Right lobe of liver (tissue), 6 donors: ENCODE measurements at regions not wholly inside any gene's neighbourhood (a gene's known extent, or its start where the extent isn't known, plus 50 kb on each side); places are given as distances from the start of the nearest gene placed in this dataset.

ENCODE experiments used
- ATAC-seq, 4 donors: fragments of 200-7000 bp; cut with Tn5 transposase; one replicate each; pipeline ENCODE4 v1.9.1; 2020; ENCODE audit warnings: mild to moderate bottlenecking in 4 of 4, moderate library complexity in 4 of 4
- DNase-seq, 3 donors: peaks; one replicate each; pipeline ENCODE4 v3.0.0-alpha.2; 2020
- H3K27ac ChIP-seq, 3 donors: fragments of 200-600 bp; one replicate each; pipeline ENCODE4 v1.8.0; 2022
- H3K27me3 ChIP-seq, 2 donors: fragments of 200-600 bp; one replicate each; pipeline ENCODE4 v1.8.0; 2022
- H3K36me3 ChIP-seq, 4 donors: fragments of 200-600 bp; sonication (generic) in 1 of 4; one replicate each; pipeline versions ENCODE4 v1.5.1 to v1.8.0; 2017 to 2022; ENCODE audit warnings: control low read depth in 1 of 4
- H3K4me1 ChIP-seq, 4 donors: fragments of 200-600 bp; sonication (generic) in 1 of 4; one replicate each; pipeline versions ENCODE4 v1.5.1 to v1.8.0; 2017 to 2022; ENCODE audit warnings: control low read depth in 1 of 4
- H3K4me3 ChIP-seq, 3 donors: fragments of 200-600 bp; one replicate each; pipeline ENCODE4 v1.8.0; 2022
- H3K9me3 ChIP-seq, 4 donors: fragments of 200-600 bp; sonication (generic) in 1 of 4; one replicate each; pipeline versions ENCODE4 v1.5.1 to v1.8.0; 2017 to 2022; ENCODE audit warnings: control low read depth in 1 of 4
- CTCF ChIP-seq, 4 donors: fragments of 200-600 bp in 3 of 4; fragments of 450-650 bp in 1 of 4; IDR thresholded peaks; one replicate each; pipeline versions ENCODE4 v1.5.1 to v1.8.0; 2016 to 2022; ENCODE audit warnings: antibody characterized with exemption in 4 of 4, mild to moderate bottlenecking in 2 of 4
- POLR2A ChIP-seq: fragments of 450-650 bp; IDR thresholded peaks from one replicate; pipeline ENCODE4 v1.6.1; 2017; ENCODE audit warnings: antibody characterized with exemption, mild to moderate bottlenecking
- WGBS: methylation state at CpG from one replicate; pipeline ENCODE4 v1.1.6; 2018; ENCODE audit warnings: low coverage, low lambda C conversion rate; ENCODE audit not compliant: insufficient coverage; ENCODE audit errors: missing lambda C conversion rate; 5-methylcytosine and 5-hydroxymethylcytosine counted together
- intact Hi-C, 2 donors: fragments of 100-400 bp; cut with DNase I; formaldehyde crosslinking; loops; one replicate each; pipeline versions ENCODE4 v1.11.2 to v1.14.1; 2022
- donor health status: DM: no; HTN: yes; CAD: no.
- donor health status: DM: no; HTN: no; CAD: no.
- donor health status: DM: no; HTN: no; CAD: no.
- donor health status: DM: no; HTN: yes; CAD: no.
- donor health status: DM: no; HTN: yes; CAD: no.

GRCh38 chr2:42963452-42964068 is 171.2 kb upstream of the HAAO start:
- Histone ChIP-seq H3K27ac (no peak overlapping the region), H3K9me3 (no peaks in the 10 kb centered on the region), H3K4me3 (no peak overlapping the region), H3K36me3 (no peaks in the 10 kb centered on the region), H3K27me3 (no peaks in the 10 kb centered on the region), H3K4me1 (peaks cover 0 to 29% (median 13%) of the 10 kb centered on the region in 4 donors)
- intact Hi-C loops = loop anchor here (10.0 kb wide), 2 partner anchors 161 to 201 kb away; no protein-coding TSS in a partner anchor
- WGBS = 82% methylated on average over 7 of the region's 9 CpGs
- no peak for DNase-seq
- no peak for ATAC-seq
- TF ChIP-seq CTCF (IDR thresholded peaks at IDR 0.05) (no peak), POLR2A (no peak)

DNA sequence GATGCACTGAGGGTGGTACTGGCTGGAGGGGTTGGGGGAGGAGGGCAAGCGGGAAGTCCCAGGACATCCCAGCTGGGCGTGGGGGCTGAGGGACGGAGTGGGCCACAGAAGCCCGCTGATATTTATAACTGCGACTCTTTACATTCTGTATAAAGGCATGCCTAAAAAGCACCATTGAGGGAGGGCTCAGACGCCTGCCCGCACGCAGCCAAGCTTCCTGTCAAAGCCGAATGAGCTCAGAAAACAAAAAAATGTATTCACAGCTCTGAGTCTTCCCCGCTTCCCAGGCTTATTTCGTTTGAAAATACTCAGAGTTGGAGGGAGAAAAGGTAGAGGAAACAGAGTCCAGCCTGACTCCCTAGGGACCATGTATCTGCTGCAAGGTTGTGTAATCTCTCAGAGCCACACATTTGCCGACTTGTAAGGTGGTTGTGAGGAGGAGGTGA is 170.1 kb upstream of the HAAO start:
- intact Hi-C loops = loop anchor here (10.0 kb wide), 2 partner anchors 162 to 202 kb away; no protein-coding TSS in a partner anchor
- 51% methylated on average over 11 of the region's 12 CpGs for WGBS
- Histone ChIP-seq H3K4me3 (no peak overlapping the region), H3K27me3 (no peaks in the 10 kb centered on the region), H3K9me3 (no peaks in the 10 kb centered on the region), H3K36me3 (no peaks in the 10 kb centered on the region), H3K27ac (no peak overlapping the region), H3K4me1 (peaks cover 0 to 39% (median 18%) of the 10 kb centered on the region in 4 donors)
- DNase-seq = no peak
- ATAC-seq = no peak
- TF ChIP-seq CTCF (IDR thresholded peaks at IDR 0.05) (no peak), POLR2A (no peak)

DNA sequence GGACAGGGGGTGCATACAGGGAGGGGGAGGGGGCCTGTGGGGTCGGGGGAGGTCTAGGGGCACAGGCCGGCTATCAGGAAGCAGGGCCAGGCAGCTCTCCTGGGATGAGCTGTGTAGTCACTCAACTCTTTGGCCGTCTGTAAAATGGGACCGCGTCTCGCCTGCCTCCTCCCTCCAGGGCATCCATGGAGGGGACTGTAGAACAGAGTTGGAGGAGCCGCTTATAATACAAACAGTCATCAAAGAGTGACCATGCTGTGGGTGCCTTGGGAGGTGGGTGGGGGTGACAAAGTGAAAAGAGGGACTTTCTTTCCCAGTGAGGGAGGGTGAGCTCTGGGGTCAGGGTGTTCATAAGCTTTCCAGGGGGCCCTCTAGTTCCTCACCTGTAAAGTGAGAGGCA is 169.6 kb upstream of the HAAO start:
- Histone ChIP-seq H3K4me1 (peaks cover 0 to 43% (median 21%) of the 10 kb centered on the region in 4 donors), H3K36me3 (no peaks in the 10 kb centered on the region), H3K27ac (no peak overlapping the region), H3K4me3 (no peak overlapping the region), H3K9me3 (no peaks in the 10 kb centered on the region), H3K27me3 (no peaks in the 10 kb centered on the region)
- 55% methylated on average over 2 of the region's 7 CpGs for WGBS
- DNase-seq (no peak), ATAC-seq (no peak)
- intact Hi-C loops = loop anchor here (10.0 kb wide), 2 partner anchors 163 to 203 kb away; no protein-coding TSS in a partner anchor
- no peak for TF ChIP-seq CTCF (IDR thresholded peaks at IDR 0.05)
- TF ChIP-seq POLR2A = no peak

DNA sequence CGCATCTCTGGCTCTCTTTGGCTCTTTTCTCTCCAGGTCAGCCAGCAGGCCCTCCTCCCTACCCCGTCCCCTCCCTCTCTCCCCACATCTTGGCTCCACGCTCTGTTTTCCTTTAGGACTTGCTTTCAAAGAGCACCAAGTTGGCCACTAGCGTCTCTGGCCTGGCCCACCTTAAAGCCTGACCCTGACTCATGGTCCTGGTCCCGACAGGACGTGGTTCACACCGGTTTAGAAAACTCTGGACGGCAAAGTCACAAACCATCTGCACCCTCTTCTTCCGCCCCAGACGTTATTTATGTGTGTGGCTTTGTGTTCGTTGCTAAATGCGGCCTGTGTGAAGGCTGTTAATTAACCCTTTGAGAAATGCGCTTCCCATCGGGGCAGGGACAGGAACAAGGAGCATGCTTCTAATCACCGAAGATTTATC is 169.0 kb upstream of the HAAO start:
- no peaks in the 10 kb centered on the region for H3K36me3 ChIP-seq
- DNase-seq (no peak), ATAC-seq (no peak)
- 48% methylated on average over 15 of the region's 15 CpGs for WGBS
- peak overlapping the region in 1 of 3 donors; percentile 90 for H3K27ac ChIP-seq
- H3K4me1 ChIP-seq = peaks cover 0 to 49% (median 24%) of the 10 kb centered on the region in 4 donors
- no peaks in the 10 kb centered on the region for H3K9me3 ChIP-seq
- no peaks in the 10 kb centered on the region for H3K27me3 ChIP-seq
- no peak for TF ChIP-seq CTCF (IDR thresholded peaks at IDR 0.05)
- no peak for TF ChIP-seq POLR2A
- no peak overlapping the region for H3K4me3 ChIP-seq
- intact Hi-C loops = loop anchor here (10.0 kb wide), 2 partner anchors 163 to 203 kb away; no protein-coding TSS in a partner anchor
